ENCODE measurements at regions not wholly inside any gene's neighbourhood (a gene's known extent, or its start where the extent isn't known, plus 50 kb on each side); places are given as distances from the start of the nearest gene placed in this dataset.
A peak's percentile ranks its signal among the peaks of the same experiment; 100 is the strongest.

- TF ChIP-seq ELF1 (IDR thresholded peaks at IDR 0.05; ENCODE audit: borderline replicate concordance, low read depth) (no peak), EZH2phosphoT487 (IDR thresholded peaks at IDR 0.05; ENCODE audit: borderline replicate concordance) (no peak), CTCF (IDR thresholded peaks at IDR 0.05 in 2 of 3, conservative IDR thresholded peaks at IDR 0.05 in 1 of 3; ENCODE audit: borderline replicate concordance in 1 of 3, insufficient read depth in 1 of 3, low read depth in 2 of 3, low read length in 2 of 3) (no peak), FOSL1 (IDR thresholded peaks at IDR 0.05; ENCODE audit: low read depth) (no peak)
These were observed 62.7 kb upstream of the PGM2 start (continued) for GRCh38 chr4:37763831-37764230.

- ChIA-PET POLR2A (no interaction called here), RAD21 (ENCODE audit: low non-redundant PET in 1 of 2, low total read pairs in 2 of 2, uncharacterized antibody in 2 of 2, unreplicated experiment in 2 of 2) (interaction anchor here in 1 of 2 experiments (0.7 kb wide), 1 partner anchor 123 kb away, joined by 3 read pairs; no protein-coding TSS in a partner anchor), CTCF (no interaction called here)
- Histone ChIP-seq H3K9me2 (ENCODE audit: insufficient read depth) (no peaks in the 10 kb centered on the region), H3K79me2 (ENCODE audit: insufficient read depth, low read length) (no peaks in the 10 kb centered on the region), H3K36me3 (ENCODE audit: control insufficient read depth in 1 of 2, insufficient read depth in 2 of 2, low read length in 2 of 2) (no peaks in the 10 kb centered on the region), H3K27me3 (ENCODE audit: insufficient read depth, low read length) (no peaks in the 10 kb centered on the region), H4K20me1 (ENCODE audit: insufficient read depth) (no peaks in the 10 kb centered on the region), H3K4me3 (replicated peaks in 1 of 2; ENCODE audit: low read depth in 1 of 2, low read length in 2 of 2) (no peak overlapping the region), H3K4me1 (ENCODE audit: control insufficient read depth in 1 of 2, insufficient read depth in 2 of 2, low read length in 2 of 2) (no peaks in the 10 kb centered on the region), H3K27ac (ENCODE audit: low read depth, low read length) (no peak overlapping the region), H3K9ac (ENCODE audit: low read length) (no peak overlapping the region), H3K9me3 (ENCODE audit: control insufficient read depth in 1 of 2, insufficient read depth in 1 of 2, low read depth in 1 of 2, low read length in 2 of 2) (no peaks in the 10 kb centered on the region), H3K4me2 (ENCODE audit: low read length) (no peak overlapping the region), H2AFZ (ENCODE audit: low read depth, low read length, poor library complexity, severe bottlenecking) (peak overlapping the region; percentile 77)
- TF ChIP-seq YY1 (IDR thresholded peaks at IDR 0.05; ENCODE audit: extremely low read depth, insufficient replicate concordance, low read depth, low read length) (no peak), RAD21 (IDR thresholded peaks at IDR 0.05; ENCODE audit: low read depth) (no peak), ZNF274 (IDR thresholded peaks at IDR 0.05; ENCODE audit: low read depth, low read length) (no peak), SP1 (IDR thresholded peaks at IDR 0.05; ENCODE audit: low read depth) (no peak), ATF3 (IDR thresholded peaks at IDR 0.05) (no peak), ELF1 (IDR thresholded peaks at IDR 0.05; ENCODE audit: borderline replicate concordance, low read depth) (no peak), REST (IDR thresholded peaks at IDR 0.05; ENCODE audit: low read depth) (no peak), CBX3 (IDR thresholded peaks at IDR 0.05; ENCODE audit: low read depth) (no peak), EZH2 (IDR thresholded peaks at IDR 0.05) (no peak), SRF (IDR thresholded peaks at IDR 0.05; ENCODE audit: low read depth) (no peak), JUND (IDR thresholded peaks at IDR 0.05) (no peak), POLR2A (IDR thresholded peaks at IDR 0.05; ENCODE audit: borderline replicate concordance, extremely low read depth, insufficient read depth, insufficient read length) (no peak), POLR2AphosphoS5 (IDR thresholded peaks at IDR 0.05; ENCODE audit: low read depth, low read length) (no peak), ZBTB33 (IDR thresholded peaks at IDR 0.05; ENCODE audit: extremely low read depth, insufficient replicate concordance, low read length) (no peak)
- ATAC-seq, result 0 out of 2 replicates have a peak, but pooled peaks have one; percentile 22
- BruUV-seq (replicated peaks), result no TSS peak
- no peak for DNase-seq (ENCODE audit: low read depth, low spot score)
- intact Hi-C loops (cut with micrococcal nuclease), result no loop called here
These were observed 63.5 kb upstream of the PGM2 start for GRCh38 chr4:37762991-37763368.
